HG02798 (cell line): ENCODE measurements at regions not wholly inside any gene's neighbourhood (a gene's known extent, or its start where the extent isn't known, plus 50 kb on each side); places are given as distances from the start of the nearest gene placed in this dataset.
"Not testable (repeated sequence)": the region's sequence is repeated elsewhere in the genome, so short reads cannot be mapped to it uniquely, and the experiment has no call there.

ENCODE experiments used
- ATAC-seq: cut with Tn5 transposase; IDR thresholded peaks from one replicate; pipeline ENCODE4 v1.9.1; 2021; ENCODE audit warnings: mild to moderate bottlenecking; ENCODE audit not compliant: unreplicated experiment, poor library complexity

DNA sequence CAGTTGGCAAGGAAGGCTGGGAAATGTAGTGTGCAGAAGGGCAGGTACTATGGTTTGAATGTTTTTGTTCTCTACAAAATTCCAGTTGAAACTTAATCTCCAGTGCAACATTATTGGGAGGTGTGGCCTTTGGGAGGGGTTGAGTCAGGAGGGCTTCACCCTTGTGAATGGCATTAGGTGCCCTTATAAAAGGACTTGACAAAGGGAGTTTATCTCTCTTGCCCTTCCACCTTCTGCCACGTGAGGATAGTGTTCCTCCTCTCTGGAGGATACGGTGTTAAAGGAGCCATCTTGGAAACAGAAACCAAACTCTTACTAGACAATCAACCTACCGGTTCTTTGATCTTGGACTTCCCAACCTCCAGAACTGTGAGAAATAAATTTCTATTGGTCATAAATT, 82.2 kb upstream of the LRFN2 start:
- ATAC-seq, result no peak

DNA sequence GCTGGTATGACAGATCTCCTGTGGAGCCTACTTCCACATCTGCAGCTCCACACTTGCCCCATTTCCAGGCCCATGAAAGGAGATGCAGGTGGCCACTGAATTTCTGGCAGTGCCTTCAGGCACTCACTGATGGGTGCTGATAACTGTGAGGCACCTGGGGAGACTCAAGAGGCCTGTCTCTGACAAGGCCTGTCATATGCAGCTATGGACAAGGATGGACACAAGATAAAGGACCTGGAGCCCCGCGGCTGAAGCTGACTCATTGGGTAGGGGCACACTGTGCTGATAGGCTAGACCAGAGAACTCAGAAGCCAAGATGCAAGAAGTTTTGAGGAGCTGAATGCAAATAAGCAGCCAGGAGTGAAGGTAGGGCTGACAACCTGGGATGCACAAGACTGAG, 81.0 kb upstream of the LRFN2 start:
- ATAC-seq, result no peak

DNA sequence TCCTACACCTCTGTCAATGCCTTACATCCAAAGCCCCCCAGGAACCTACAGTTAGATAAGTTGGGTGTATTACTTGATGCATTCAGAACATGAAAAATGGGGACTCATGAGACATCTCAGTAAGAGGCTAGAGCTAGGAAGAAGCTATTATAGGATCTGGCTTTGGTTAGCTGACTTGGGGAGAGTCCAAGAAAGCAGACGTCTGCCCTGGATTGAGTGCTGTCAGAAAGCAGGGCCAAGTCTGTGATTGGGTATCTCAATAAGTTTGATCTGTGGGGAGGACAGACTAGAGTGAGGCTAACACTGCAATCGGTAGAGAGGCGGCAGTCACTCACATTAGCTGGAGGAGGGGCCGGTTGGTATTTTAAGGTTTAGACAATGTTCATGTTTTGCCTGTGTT, 79.4 kb upstream of the LRFN2 start:
- ATAC-seq, result no peak

DNA sequence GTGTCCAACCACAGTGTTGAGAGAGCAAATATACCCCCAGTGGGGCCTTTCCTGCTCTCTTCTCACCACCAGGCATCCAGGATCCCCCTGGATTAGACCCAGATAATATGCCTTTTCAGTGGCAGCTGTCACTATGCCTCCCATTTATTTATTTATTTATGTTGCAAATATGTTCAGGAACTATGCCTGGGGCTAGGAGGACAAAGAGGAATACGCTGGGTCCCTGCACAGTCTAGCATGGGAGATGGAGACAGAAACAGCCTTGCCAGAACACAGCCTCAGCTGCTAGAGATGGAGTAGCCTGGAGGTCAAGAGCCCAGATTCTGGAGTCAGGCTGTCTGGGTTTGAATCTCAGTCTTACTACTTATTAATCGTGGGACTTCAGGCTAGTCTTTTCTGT, 74.6 kb upstream of the LRFN2 start:
- no peak for ATAC-seq

DNA sequence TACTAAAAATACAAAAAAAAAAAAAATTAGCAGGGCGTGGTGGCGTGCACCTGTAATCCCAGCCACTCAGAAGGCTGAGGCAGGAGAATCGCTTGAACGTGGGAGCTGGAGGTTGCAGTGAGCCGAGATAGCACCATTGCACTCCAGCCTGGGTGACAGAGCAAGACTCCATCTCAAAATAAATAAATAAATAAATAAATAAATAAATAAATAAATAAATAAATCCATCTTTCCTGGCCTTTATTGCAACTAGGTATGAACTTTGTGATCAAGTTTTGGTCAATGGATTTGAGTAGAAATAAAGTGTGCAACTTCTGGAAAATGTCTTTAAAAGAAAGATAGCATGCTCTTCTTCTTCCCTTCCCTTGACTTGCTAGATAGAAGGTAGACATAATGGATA, 69.6 kb upstream of the LRFN2 start:
- ATAC-seq, result not testable (repeated sequence)

DNA sequence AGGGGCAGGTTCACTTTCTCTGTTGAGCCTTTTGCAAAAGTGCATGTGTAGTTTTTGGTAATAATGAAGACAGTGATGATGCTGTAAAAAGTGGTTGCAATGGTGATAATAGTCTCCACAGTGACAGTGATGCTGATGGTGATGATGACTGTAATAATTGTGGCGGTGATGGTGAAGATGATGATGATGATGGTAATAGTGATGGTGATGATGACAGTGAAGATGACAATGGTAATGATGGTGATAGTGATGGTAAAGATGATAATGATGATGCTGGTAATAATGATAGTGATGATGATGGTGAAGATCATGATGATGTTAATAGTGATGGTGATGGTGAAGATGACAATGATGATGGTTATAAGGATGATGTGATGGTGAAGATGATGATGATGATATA, 67.7 kb upstream of the LRFN2 start:
- ATAC-seq, result no peak

DNA sequence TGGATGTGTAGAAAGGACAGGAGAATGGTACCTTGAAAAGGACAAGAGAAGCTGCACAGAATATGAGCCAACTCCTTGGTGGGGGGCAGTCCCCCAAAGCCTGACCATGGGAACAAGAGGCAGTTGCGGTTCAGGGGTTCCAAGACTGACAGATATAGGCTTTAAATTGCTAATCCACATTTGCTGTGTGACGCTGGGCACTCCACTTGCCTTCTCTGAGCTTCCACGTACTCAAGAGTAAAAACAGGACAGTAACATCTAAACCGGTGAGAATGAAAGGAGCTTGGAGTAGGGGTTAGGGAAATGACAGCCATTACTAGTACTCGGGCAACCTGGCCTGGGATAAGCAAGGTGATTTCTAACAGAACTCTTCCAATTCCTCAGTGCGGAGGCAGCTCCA, 57.9 kb upstream of the LRFN2 start:
- no peak for ATAC-seq

DNA sequence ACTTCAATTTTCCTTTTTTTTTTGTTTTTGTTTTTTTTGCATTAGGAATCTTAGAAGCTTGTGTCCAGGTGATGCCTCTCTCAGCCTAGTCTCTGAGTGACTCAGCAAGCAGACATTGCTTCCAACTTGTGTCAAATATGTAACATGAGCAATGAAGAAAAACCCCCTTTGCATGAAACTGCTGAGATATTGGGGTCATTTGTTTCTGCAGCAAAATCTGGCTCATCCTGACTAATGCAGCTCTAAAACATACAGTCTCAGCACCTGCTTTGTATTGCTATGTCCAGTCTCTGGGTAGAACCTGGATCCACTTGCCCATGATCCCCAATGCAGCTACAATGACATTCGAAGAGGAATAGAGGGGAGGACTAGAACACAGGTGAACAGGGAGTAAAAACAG, 55.7 kb upstream of the LRFN2 start:
- ATAC-seq, result no peak

DNA sequence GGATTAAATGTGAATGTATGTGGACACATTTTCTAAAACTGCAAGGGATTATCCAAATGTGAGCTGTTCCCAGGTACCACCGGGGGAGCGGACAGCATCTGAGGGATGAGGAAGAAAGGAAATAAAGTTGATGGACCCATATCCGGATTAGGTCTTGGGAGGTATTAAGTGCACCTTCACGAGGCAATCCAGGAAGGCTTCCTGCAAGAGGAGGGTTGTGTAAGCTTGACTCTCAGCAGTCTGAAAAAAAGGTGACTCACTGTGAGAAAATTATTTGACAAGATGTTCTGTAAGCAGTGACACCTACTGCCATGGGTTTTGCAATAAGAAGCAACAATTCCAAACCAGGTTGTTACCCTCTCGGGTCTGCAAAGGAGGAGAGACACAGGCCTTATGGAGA, 55.0 kb upstream of the LRFN2 start:
- no peak for ATAC-seq

DNA sequence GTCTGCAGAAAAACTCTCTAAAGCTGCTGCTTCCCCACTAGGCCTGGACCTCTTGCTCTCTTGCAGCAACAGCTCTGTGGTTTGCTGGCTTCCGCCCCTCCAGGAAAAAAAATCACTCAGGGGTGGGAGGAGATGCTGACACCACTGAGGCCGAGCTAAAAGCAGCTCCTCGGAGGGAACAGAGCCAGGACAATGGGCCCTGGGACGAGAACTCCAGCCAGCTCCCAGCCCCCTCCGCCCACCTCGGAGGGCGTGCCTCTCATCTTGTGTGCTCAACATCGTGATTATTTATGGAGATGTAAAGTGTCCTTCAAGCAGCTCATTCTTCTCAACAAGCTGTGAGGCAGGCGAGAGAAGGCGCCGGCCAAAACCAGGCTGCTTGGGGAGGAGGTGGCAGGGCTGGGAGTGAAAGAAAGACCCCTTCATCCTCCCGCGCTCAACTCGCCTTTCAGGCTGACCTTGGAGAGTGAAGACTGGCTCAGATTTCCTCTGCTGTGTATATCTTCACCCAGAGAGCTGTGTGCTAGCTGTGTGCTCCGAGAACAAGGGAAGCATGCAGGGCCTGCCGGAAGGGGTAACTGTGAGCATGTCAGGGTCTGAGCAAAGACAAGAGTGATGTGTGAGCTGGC, 53.5 kb upstream of the LRFN2 start:
- no peak for ATAC-seq
